RKO (cell line): ENCODE measurements at regions not wholly inside any gene's neighbourhood (a gene's known extent, or its start where the extent isn't known, plus 50 kb on each side); places are given as distances from the start of the nearest gene placed in this dataset.

Experiments
- DNase-seq: peaks from one replicate; pipeline ENCODE4 v3.0.0-alpha.2; 2016; ENCODE audit warnings: low spot score

GRCh38 chr4:184528713-184529112 is 54.4 kb upstream of the IRF2 start:
- DNase-seq, result no peak

- no peak for DNase-seq
Measured at GRCh38 chr4:184528051-184528450, 53.7 kb upstream of the IRF2 start.

GRCh38 chr4:184526228-184526627 is 51.9 kb upstream of the IRF2 start:
- no peak for DNase-seq
